PFSK-1 (cell line): ENCODE measurements at regions not wholly inside any gene's neighbourhood (a gene's known extent, or its start where the extent isn't known, plus 50 kb on each side); places are given as distances from the start of the nearest gene placed in this dataset.

Experiments
- FOXP2 ChIP-seq: optimal IDR thresholded peaks from 2 replicates; pipeline ENCODE3; 2011; ENCODE audit warnings: borderline replicate concordance, control low read depth, inconsistent platforms; ENCODE audit not compliant: insufficient read depth; ENCODE audit errors: extremely low read length, extremely low read depth
- POLR2AphosphoS5 ChIP-seq: IDR thresholded peaks from 2 replicates; pipeline ENCODE4 v1.6.1; 2012; ENCODE audit warnings: low read depth, mild to moderate bottlenecking, control low read depth, low read length, moderate library complexity
- REST ChIP-seq, 2 experiments: IDR thresholded peaks; 2 replicates each; pipeline versions ENCODE4 v1.6.1 to v1.8.0; 2011 to 2012; ENCODE audit warnings: low read depth in 2 of 2, low read length in 2 of 2, control low read depth in 1 of 2, inconsistent platforms in 1 of 2, mild to moderate bottlenecking in 1 of 2, moderate library complexity in 1 of 2; ENCODE audit not compliant: insufficient read depth in 1 of 2
- SIN3A ChIP-seq: IDR thresholded peaks from 2 replicates; pipeline ENCODE4 v1.6.1; 2012; ENCODE audit warnings: mild to moderate bottlenecking, low read length, moderate library complexity, borderline replicate concordance; ENCODE audit not compliant: insufficient read depth
- TAF1 ChIP-seq: IDR thresholded peaks from 2 replicates; pipeline ENCODE4 v1.6.1; 2012; ENCODE audit warnings: low read length, control low read depth, borderline replicate concordance; ENCODE audit not compliant: insufficient read depth

- no peak for TF ChIP-seq TAF1
- TF ChIP-seq REST (IDR thresholded peaks at IDR 0.05; ENCODE audit: insufficient read depth in 1 of 2, low read depth in 2 of 2, low read length in 2 of 2) = no peak
- no peak for TF ChIP-seq POLR2AphosphoS5
- TF ChIP-seq SIN3A = no peak
- no peak for TF ChIP-seq FOXP2
Measured at GRCh38 chr9:30058463-30058862, 2326.0 kb upstream of the ACO1 start.

- no peak for TF ChIP-seq POLR2AphosphoS5
- TF ChIP-seq TAF1 = no peak
- no peak for TF ChIP-seq REST (IDR thresholded peaks at IDR 0.05; ENCODE audit: insufficient read depth in 1 of 2, low read depth in 2 of 2, low read length in 2 of 2)
- no peak for TF ChIP-seq SIN3A
- TF ChIP-seq FOXP2 = no peak
Measured at GRCh38 chr9:30060976-30061375, 2323.5 kb upstream of the ACO1 start.

GRCh38 chr9:30065888-30066287, 2318.6 kb upstream of the ACO1 start:
- TF ChIP-seq TAF1 (no peak), REST (IDR thresholded peaks at IDR 0.05; ENCODE audit: insufficient read depth in 1 of 2, low read depth in 2 of 2, low read length in 2 of 2) (no peak), SIN3A (no peak), FOXP2 (no peak), POLR2AphosphoS5 (no peak)

- no peak for TF ChIP-seq REST (IDR thresholded peaks at IDR 0.05; ENCODE audit: insufficient read depth in 1 of 2, low read depth in 2 of 2, low read length in 2 of 2)
- no peak for TF ChIP-seq SIN3A
- no peak for TF ChIP-seq FOXP2
- no peak for TF ChIP-seq POLR2AphosphoS5
Measured at GRCh38 chr9:30075022-30075421, 2309.4 kb upstream of the ACO1 start.

- TF ChIP-seq REST (IDR thresholded peaks at IDR 0.05; ENCODE audit: insufficient read depth in 1 of 2, low read depth in 2 of 2, low read length in 2 of 2) = no peak
- no peak for TF ChIP-seq FOXP2
- TF ChIP-seq SIN3A = no peak
- TF ChIP-seq TAF1 = no peak
- TF ChIP-seq POLR2AphosphoS5 = no peak
Measured at GRCh38 chr9:30075451-30076199, 2308.8 kb upstream of the ACO1 start.
